Activated CD4-positive, alpha-beta T cell treated with anti-CD3 and anti-CD28 coated beads, Interleukin-2, Interleukin-4, amounts not matched to agents 100 ng/mL and 50 ng/mL, durations not matched to agents 16 hours and 8 hours (primary cell): ENCODE measurements at regions not wholly inside any gene's neighbourhood (a gene's known extent, or its start where the extent isn't known, plus 50 kb on each side); places are given as distances from the start of the nearest gene placed in this dataset.

Experiments
- DNase-seq: peaks from one replicate; pipeline ENCODE4 v3.0.0-alpha.2; 2020; ENCODE audit warnings: low spot score

DNA sequence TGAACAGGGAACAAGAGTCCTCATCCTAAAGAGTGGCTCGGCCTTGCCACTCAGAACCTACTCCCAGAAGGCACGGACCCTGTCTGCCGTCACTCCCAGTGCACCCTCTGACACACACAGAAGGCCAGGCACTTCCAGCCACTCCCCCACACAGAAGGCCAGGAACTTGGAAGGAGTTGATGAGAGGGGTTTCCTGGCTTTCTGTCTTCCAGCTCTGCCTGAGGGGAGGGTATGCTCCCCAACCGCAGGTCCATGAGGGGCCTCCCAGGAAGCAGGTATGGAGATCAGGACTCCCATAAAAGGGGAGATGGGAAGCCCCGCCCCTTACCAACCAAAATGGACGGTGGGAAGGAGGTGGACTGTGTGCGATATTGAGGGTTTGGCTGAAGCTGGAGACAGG lies 247.6 kb upstream of the IRX4 start:
- DNase-seq = no peak

DNA sequence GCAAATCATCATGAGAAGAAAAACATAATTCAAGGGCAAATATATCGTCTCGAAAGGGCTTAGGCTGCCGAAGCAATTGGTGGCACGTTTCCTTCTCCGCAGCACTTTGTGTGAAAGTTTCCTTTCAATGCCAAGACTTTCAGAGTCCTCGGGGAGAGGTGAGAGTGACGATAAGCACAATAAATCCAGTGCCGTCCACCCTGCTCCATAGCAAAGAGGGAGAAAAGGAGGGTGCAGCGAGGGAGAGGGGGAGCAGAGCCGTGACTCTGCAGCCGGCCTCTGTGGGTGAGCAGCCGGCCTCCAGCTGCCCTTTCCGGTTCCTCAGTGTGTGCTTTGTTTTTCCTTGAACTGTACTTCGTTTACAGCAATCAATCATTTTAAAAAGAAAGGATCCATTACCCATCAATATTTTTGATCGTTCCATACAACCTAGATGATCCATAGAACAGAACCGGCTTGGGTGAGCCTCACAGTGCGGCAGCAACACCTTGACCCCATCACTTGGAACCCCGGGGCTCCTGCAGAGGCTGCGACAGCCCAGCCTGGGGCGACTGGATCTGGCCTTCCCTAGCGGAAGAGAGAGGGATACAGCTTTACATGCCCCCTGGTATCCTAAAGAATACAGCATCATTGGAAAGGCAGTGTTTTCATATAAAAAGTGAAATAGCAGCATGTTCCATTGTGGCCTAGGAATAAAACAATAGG lies 247.0 kb upstream of the IRX4 start:
- DNase-seq = no peak

DNA sequence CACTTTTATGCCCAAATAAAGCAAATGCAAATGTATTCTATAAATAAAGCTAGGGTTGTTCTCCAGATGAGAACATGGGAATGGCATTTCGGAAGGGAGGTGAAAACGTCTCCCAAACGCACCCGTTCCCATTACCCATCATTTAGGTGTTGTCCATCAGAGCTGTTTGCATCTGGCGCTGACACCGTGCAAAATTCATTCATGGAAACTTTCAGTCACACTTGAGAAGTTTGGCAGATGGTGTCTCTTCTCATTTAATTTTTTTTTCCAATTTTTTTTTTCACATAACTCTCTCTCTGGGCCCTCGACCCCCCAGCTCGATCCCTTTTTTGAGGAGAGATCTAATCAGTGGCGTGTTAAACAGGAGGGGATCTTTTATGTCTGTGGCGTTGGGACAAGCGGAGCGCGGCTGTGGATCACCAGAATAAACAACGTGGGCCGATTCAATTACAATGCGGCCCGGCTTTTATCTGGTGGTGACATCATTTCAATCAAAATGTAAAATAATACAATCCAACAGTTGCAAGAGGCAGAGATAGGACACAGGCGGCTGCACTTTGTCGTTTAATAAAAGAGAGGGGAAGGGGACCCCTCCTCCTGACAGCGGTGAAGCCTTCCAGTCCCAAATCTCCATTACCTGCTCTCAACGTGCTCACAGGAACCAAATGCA lies 246.1 kb upstream of the IRX4 start:
- DNase-seq = no peak

DNA sequence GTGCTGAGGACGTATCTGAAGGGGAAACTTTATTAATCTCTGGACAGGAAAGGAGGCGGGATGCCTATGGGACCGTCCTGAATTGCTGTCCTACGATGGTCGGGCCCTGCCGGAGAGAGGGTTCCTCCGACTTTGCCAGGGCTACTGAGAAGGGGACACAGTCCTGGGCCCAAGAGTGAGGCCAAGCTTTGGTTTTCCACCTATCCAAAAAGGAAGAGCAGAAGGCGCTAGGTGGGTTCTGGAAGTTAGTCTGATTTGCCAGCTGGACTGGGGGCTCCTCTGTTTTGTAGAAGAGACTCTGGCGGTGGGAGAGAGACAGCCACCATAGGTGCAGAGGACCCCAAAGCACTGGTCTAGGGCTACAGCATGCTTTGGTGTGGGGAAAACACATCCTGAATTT lies 243.8 kb upstream of the IRX4 start:
- DNase-seq = no peak

DNA sequence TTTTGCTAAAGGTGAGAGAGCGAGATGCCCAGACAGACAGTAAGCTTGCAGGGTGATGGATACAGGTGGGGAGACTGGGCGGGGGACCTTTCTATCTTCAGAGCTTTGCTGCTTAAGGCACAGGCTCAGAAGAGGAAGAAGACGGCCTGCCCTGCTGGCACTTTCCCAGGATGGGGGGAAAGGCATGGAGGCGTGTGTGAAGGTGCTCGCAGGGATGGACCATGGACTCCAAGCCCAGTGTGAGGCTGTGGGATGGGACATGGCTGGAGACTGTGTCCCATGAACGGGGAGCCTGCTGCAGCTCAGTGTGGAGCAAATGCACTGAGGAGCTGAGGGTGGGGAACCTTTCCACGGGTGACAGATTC lies 243.2 kb upstream of the IRX4 start:
- no peak for DNase-seq

DNA sequence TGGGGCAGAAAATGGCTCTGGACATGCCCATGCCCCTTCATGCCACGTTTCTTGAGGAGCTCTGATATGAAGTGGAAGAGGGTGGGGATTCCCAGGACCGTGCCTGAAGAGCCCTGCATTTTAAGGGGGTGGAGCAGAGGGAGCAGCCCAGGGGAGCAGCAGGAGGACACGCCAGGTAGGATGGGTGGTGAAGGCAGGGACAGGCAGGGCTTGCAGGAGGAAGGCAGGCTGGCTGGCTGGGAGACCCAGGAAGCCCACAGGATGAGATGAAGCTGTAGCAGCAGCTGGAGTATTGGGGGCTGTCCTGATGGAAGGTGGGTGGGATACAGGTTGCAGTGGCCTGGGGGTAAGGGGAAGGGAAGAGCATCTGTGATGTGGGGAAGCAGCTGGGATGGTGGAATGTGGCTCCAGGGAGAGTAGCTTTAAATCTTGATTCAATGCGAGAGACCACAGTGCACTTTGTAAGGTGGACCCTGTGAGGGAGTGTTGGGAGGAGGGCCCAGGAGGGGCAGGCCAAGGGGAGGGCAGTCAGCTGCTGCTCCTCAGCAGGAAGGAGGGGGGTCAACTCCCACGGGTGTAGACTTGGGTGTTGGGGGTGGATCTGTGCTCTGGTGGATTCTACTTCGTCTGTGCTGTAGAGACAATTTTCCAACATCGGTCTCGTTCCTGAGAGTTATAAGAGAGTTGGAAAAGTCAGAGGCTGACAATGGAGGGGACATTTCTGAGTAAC lies 242.6 kb upstream of the IRX4 start:
- DNase-seq = no peak

DNA sequence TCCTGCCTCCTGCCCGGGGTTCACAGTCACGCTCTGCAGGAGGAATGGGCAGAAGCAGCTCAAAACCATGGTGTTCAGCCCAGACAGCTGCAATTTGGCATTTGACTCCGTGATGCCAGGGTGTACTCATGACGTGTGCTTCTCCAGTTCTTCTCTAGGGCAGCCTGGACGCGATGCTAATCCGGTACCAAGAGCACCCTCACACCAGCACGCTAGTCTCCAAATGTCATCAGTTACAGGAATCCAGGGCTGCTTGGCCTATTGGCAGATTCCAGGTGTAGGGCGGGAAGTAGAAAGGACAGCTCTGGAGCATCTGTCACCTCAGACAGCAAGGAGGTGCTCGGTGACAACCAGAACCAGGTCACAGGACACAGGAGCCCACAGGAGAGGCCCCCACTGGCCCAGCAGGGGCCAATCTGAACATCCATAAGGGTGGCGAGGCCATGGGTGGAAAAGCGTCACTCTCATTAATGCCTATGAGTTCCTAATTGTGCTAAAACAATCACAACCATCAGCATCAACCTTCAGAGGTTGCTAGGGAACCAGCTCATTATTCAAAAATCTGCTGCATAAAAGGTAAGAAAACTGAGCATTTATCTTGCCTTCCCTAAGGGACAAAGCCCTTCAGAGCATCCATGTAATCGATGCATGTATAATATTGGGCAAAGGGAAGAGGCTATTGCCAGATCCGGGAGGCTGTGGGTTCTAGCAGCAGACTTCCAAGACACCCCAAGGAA lies 241.9 kb upstream of the IRX4 start:
- no peak for DNase-seq

DNA sequence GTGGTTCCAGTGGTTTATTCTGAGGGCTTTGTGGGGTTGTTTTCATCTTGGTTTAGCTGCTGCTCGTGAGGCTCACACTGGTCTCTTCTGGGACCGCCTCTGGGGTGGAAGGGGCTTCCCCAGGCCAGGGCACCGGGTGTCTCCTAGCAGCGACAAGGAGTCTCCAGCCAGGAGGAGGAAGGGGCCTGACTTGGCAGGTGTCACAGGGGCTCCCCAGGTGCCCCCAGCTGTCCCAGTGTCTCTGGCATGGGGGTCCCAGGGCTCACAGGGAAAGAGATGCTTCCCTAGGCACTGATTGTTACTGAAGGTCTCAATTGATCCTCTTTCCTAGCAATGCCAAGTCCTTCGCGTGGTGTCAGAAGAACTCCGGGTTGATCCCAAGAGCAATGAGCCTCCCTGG lies 241.1 kb upstream of the IRX4 start:
- no peak for DNase-seq

DNA sequence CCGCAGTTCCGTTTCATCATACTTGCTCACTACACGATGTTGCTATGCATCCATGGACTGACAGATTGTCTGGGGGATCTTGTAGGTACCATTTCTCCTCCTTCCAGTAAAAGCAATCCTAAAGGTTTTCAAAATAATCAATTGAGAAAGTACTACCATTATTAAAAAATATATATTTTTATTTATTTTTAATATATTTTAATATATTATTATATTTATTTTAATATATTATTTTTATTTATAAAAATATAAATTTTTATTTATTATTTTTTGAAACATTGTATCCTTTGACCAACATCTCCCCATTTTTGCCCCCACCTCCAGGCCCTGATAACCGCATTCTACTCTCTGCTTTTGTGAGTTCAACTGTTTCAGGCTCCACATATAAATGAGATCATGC lies 237.6 kb upstream of the IRX4 start:
- DNase-seq = no peak

DNA sequence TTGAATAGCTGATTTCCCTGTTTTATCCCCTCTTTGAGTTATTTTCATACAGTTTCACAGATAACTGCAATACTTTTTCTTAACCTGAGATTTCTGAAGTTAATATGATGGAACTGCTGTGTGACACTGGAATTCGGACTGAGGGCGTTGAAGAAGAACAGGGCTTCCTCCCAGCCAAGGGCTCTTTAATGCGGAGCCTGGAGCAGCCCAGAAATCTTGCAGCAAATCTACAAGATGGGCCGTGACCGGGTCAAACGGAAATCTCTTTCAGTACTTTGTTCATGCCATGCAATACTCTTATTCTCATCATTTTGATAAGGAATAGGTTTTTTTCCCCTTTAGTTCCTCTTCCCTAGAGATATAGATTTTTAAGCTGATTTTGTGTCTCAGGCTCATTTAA lies 236.8 kb upstream of the IRX4 start:
- no peak for DNase-seq

DNA sequence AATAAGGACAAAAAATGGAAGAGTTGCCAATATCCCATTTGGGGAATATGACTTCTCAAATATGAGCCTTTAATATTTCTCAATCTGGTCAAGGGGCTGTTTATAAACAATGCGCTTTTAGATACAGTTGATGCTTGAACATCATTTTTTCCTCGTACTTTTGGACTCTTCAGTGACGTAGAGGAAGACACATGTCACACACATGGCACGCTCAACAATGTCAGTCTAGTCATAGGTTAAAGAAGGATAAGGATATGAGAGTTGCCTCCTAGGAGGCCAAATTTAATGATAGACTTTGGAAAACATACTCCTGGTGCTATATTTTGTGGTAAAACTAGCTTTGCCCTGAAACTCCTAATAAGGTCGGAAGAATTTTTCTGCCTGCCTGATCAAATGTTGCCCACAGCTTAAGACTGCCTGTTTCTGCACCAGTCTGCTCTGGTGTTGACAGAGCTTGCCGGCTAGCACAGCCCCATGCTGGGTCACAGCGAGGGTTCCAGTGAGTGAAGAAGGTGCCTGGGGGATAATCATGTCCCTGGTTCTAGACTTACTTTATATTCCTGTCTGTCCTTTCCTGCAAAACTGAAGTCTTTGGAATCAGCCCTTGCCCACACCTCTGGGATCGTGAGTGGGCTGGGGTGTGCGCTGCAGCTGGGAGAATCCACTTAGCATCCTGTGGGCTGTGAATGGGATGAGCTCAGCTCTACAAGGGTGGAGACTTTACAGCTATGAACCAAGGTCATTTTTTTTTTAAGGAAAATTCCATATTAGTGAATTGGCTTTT lies 230.8 kb upstream of the IRX4 start:
- no peak for DNase-seq

DNA sequence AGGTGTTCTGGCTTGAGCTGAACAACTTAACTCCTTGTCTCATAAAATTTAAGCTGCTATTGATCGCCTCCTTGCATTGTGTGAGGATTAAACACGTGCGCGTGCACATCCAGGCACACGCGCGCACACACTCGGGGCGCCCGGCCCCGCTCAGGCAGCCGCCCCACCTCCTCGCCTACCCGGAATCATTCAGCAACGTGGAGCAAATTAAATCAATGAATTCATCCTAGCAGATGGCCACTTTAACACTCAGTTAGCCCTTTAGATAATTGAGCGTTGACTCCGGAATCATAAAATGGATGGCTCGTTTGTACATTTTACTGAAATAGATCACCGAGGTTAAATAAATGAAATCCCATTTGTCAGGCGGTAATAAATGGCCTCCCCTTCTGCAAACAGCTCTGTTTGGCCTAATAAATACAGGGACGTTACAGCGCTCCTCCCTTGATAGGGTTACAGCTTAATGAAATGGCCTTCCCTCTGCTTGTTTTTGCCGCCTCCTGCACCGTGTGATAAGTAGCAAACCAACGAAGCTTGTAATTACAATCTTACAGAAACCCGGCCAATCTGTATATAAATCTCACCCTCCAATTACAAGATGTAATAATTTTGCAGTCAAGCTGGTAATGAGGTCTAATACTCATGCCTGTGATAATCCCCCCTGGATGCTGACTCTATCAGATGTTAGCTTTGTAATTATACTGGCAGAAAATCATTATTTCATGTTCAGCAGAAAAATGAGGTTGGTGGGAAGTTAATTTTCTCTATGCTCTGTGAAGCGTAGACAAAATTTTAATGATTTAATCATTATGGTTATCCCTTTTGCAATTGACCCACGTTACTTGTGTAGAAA lies 229.7 kb upstream of the IRX4 start:
- no peak for DNase-seq

DNA sequence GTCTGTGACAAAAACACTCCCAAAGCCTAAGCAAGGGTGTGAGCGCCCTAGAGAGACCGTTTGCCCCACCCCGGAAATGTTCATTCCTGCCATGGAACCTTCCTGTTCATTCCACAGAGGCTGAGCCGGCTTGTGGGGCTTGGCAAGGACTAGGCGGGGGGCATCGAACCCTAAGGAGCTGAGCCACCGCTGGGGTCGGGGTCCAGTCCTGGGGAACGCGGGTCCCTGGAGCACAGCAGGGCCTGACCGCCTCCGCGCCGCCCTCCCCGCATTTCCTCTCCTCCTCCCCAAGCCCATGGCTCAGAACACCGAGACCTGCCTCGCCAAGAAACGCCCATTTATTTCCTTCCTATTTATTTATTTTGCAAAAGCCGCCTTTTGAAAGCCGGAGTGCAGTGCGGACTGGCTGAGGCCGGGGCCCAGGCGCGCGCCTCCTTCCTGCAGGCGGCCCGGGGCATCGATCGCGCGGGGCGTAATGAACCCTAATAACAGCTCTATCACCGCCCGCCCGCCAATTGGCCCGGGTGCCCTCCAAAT lies 228.9 kb upstream of the IRX4 start:
- no peak for DNase-seq

DNA sequence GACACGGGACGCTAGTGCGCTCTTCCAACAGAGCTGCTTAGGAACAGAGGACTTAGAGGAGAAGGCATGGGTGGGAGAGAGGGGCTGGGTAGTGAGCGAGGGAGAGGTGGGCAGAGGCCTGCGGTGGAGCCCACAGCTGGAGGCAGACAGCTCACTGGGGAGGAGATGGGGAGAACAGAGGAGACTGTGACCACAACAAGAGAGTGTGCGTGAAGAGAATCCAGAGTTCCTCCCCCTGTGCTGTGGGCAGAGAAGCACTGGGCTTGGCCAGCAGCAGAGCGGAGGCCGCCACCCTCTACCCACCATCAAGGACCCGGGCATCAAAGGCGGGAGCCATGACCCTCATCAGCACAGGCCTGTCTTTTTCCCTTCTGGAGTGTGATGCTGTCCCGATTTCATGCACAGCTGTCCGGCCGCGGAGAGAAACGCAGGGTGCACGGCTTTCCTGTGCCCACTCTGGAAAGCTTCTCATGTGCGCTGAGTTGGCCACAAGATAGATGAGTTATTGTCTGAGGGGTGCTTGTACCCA lies 228.3 kb upstream of the IRX4 start:
- no peak for DNase-seq

DNA sequence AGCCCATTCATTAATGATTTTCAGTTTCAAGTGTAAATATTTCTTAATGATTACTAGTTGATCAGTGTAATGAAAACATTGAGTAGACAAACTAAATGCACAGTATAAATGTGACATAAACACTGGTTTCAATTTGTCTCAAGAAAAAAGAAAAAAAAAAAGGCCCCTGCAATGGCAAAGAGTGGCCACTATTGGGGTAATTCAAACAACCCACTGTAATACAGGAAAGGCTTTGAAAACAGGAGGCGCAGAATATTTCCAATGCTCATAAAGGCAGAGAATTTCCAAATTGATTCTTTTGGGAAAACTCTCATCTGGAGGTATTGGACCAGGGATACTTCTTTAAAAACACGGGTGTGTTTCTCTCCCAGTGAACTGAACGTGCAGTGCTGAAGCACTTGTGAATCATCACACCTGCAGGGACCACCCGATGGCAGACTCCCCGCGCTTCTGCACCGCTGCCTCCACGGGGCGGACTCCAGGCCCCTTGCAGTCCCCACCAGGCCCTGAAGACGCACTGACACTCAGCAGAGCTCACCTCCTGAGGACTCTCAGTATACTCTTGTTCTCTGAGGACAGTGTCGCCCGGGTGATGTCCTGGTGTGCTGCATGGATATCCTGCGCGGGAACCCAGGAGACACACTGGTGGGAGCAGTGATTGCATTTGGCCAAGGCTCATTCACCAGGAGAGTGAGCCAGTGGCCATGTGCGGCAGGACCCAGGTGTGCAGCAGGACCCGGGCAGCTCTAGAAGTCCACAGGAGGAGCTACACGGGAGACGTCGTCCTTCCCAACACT lies 227.6 kb upstream of the IRX4 start:
- no peak for DNase-seq

DNA sequence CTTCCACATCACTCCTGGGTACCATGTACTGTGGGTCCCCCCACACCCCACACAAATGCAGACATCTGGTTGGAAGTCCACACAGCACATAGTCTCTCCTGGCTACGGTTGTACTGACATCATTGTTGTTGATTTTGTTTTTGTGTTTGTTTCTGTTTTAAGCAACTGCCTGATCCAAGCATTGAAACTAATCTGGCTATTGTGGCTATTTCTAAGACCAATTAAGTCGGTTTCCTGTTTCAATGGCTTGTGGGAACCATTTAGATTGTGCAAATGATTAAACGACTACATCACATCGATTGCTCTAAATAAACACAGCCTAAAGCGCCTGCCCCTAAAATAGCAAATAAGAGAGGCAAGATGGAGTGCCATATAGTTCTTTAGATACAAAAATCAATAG lies 226.8 kb upstream of the IRX4 start:
- DNase-seq = no peak

DNA sequence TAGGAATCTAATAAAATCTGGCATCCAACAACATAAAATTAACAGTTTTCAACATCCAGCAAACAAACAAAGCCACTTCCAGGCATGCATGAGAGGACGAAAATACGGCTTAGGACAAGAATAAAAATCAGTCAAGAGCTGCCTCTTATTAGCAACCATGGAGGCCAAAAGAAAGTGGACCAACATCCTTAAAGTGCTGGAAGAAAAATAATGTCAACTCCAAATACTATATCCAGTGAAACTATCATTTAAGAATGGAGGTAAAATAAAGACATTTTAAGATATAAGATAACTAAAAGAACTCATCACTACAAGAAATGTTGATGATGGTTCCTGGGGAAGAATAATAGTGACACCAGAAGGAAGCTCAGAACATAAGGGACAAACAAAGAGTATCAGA lies 224.0 kb upstream of the IRX4 start:
- DNase-seq = no peak

DNA sequence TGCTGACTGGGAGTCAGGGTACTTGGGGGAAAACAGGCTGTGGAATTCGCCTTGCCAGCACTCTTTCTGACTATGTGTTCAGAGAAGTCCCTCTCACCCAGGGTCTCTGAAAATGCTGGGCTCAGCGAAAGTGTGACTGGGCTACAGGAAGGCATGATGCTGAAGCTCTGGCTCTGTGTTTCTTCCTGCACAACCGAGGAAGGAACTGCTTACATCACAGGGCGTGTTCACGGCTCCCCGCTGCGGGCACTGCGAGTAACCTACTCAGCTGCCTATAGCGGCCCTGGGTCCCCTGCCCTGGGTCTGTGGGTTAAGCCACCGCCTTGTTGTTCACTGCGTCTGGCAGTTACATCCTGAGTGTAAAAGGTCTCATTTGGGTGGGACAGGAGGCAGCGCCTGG lies 222.4 kb upstream of the IRX4 start:
- no peak for DNase-seq

DNA sequence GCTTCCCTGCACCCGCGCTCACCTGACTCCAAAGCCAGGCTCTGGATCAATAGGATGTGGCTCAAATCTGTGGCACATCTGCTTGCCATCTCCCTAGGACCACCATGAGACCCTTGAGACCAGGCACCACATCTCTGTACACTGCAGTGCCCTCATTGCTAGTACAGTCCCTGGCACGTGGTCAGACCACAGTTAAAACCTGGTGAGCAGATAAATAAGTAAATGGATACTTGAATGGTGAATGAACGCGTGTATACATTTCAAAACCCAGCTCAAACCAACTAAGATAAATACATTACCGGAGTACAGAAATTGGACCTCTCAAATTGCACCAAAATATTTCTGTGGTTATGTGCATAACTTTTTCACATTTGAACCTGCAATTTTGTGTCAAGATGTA lies 221.2 kb upstream of the IRX4 start:
- DNase-seq = no peak
